ENCODE measurements at regions not wholly inside any gene's neighbourhood (a gene's known extent, or its start where the extent isn't known, plus 50 kb on each side); places are given as distances from the start of the nearest gene placed in this dataset.

GRCh38 chr19:32022044-32022640 lies 323.3 kb upstream of the ZNF507 start:
- Histone ChIP-seq H3K79me2 (ENCODE audit: insufficient read depth, low read depth, low read length) (no peaks in the 10 kb centered on the region), H3K36me3 (ENCODE audit: insufficient read depth, low read length) (no peaks in the 10 kb centered on the region), H4K20me1 (ENCODE audit: insufficient read depth, low read length) (no peaks in the 10 kb centered on the region), H3K4me3 (ENCODE audit: low read depth, low read length, poor library complexity, severe bottlenecking) (no peak overlapping the region), H3K9me2 (ENCODE audit: insufficient read depth, low read length) (no peaks in the 10 kb centered on the region), H3K9me3 (ENCODE audit: low read length) (no peaks in the 10 kb centered on the region), H3K4me1 (ENCODE audit: insufficient read depth, low read length, poor library complexity, severe bottlenecking) (no peaks in the 10 kb centered on the region), H3K4me2 (ENCODE audit: low read length) (no peak overlapping the region), H2AFZ (ENCODE audit: low read length) (no peak overlapping the region), H3K27ac (ENCODE audit: low read depth, low read length, poor library complexity, severe bottlenecking) (no peak overlapping the region)
- BruUV-seq (replicated peaks), result no TSS peak
- intact Hi-C loops (cut with micrococcal nuclease; ENCODE audit: unreplicated experiment), result no loop called here
- no peak for DNase-seq (ENCODE audit: low spot score)
- POLR2A ChIA-PET, result no interaction called here
- CTCF ChIA-PET (ENCODE audit: unreplicated experiment), result no interaction called here
- no peak for TF ChIP-seq EZH2phosphoT487 (IDR thresholded peaks at IDR 0.05; ENCODE audit: borderline replicate concordance, low read depth, low read length)
- TF ChIP-seq CTCF (conservative IDR thresholded peaks at IDR 0.05; ENCODE audit: low read length), result no peak

DNA sequence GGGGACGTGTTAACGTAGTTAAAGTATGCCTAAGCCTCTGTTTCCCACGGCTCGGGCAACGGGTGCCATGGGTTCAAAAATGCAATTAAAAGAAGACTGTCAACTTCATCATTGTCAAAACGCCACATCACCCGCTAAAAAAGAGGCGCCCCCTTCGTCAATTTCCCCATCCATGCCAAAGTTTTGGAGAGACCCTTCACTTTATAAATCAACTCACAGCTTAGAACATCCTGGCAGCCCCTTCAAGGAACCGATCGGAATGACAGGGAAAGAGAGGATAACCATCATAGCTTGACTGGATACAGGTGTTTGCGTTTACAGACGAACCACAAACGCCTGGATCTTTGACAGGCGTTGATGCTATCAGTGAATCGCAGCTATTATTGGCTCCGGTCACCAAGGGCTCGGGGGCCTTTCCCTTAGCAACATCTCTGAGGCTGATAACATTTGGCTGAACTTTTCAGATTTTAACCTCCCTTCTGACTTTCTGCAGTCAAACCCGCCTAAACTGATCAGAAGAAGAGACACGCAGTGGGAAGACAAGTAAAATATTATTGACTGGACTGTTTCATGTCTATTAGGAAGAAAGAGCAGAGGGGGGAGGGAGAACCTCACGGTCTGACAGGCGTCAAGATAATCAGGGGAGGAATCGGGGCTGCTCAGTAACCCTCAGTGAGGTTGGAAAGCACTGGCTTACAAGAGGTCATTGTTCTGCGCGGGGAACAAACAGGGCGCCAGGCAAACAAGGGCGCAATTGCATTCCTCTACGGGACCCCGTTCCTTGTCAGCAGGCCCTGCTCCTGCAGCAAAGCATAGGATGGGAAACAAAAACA lies 322.5 kb upstream of the ZNF507 start:
- no peaks in the 10 kb centered on the region for H3K4me1 ChIP-seq (ENCODE audit: insufficient read depth, low read length, poor library complexity, severe bottlenecking)
- no peaks in the 10 kb centered on the region for H3K36me3 ChIP-seq (ENCODE audit: insufficient read depth, low read length)
- no peak overlapping the region for H3K4me2 ChIP-seq (ENCODE audit: low read length)
- no peaks in the 10 kb centered on the region for H3K9me2 ChIP-seq (ENCODE audit: insufficient read depth, low read length)
- H2AFZ ChIP-seq (ENCODE audit: low read length), result no peak overlapping the region
- ChIA-PET CTCF (ENCODE audit: unreplicated experiment) (no interaction called here), POLR2A (no interaction called here)
- DNase-seq (ENCODE audit: low spot score), result no peak
- intact Hi-C loops (cut with micrococcal nuclease; ENCODE audit: unreplicated experiment), result no loop called here
- no peaks in the 10 kb centered on the region for H4K20me1 ChIP-seq (ENCODE audit: insufficient read depth, low read length)
- BruUV-seq (replicated peaks), result no TSS peak
- H3K79me2 ChIP-seq (ENCODE audit: insufficient read depth, low read depth, low read length), result no peaks in the 10 kb centered on the region
- TF ChIP-seq CTCF (conservative IDR thresholded peaks at IDR 0.05; ENCODE audit: low read length) (no peak), EZH2phosphoT487 (IDR thresholded peaks at IDR 0.05; ENCODE audit: borderline replicate concordance, low read depth, low read length) (no peak)
- no peak overlapping the region for H3K4me3 ChIP-seq (ENCODE audit: low read depth, low read length, poor library complexity, severe bottlenecking)
- H3K9me3 ChIP-seq (ENCODE audit: low read length), result no peaks in the 10 kb centered on the region
- H3K27ac ChIP-seq (ENCODE audit: low read depth, low read length, poor library complexity, severe bottlenecking), result no peak overlapping the region

- Histone ChIP-seq H3K4me2 (ENCODE audit: low read length) (no peak overlapping the region), H2AFZ (ENCODE audit: low read length) (no peak overlapping the region), H3K36me3 (ENCODE audit: insufficient read depth, low read length) (no peaks in the 10 kb centered on the region), H3K4me3 (ENCODE audit: low read depth, low read length, poor library complexity, severe bottlenecking) (no peak overlapping the region), H3K9me2 (ENCODE audit: insufficient read depth, low read length) (no peaks in the 10 kb centered on the region), H3K79me2 (ENCODE audit: insufficient read depth, low read depth, low read length) (no peaks in the 10 kb centered on the region), H3K27ac (ENCODE audit: low read depth, low read length, poor library complexity, severe bottlenecking) (no peak overlapping the region), H3K9me3 (ENCODE audit: low read length) (no peaks in the 10 kb centered on the region), H4K20me1 (ENCODE audit: insufficient read depth, low read length) (no peaks in the 10 kb centered on the region), H3K4me1 (ENCODE audit: insufficient read depth, low read length, poor library complexity, severe bottlenecking) (no peaks in the 10 kb centered on the region)
- intact Hi-C loops (cut with micrococcal nuclease; ENCODE audit: unreplicated experiment), result no loop called here
- POLR2A ChIA-PET, result no interaction called here
- TF ChIP-seq CTCF (conservative IDR thresholded peaks at IDR 0.05; ENCODE audit: low read length) (no peak), EZH2phosphoT487 (IDR thresholded peaks at IDR 0.05; ENCODE audit: borderline replicate concordance, low read depth, low read length) (no peak)
- DNase-seq (ENCODE audit: low spot score), result no peak
- CTCF ChIA-PET (ENCODE audit: unreplicated experiment), result no interaction called here
- BruUV-seq (replicated peaks), result no TSS peak
These were observed 321.9 kb upstream of the ZNF507 start for GRCh38 chr19:32023564-32023832.
